ENCODE measurements at regions not wholly inside any gene's neighbourhood (a gene's known extent, or its start where the extent isn't known, plus 50 kb on each side); places are given as distances from the start of the nearest gene placed in this dataset.
"Not testable (repeated sequence)": the region's sequence is repeated elsewhere in the genome, so short reads cannot be mapped to it uniquely, and the experiment has no call there.

DNA sequence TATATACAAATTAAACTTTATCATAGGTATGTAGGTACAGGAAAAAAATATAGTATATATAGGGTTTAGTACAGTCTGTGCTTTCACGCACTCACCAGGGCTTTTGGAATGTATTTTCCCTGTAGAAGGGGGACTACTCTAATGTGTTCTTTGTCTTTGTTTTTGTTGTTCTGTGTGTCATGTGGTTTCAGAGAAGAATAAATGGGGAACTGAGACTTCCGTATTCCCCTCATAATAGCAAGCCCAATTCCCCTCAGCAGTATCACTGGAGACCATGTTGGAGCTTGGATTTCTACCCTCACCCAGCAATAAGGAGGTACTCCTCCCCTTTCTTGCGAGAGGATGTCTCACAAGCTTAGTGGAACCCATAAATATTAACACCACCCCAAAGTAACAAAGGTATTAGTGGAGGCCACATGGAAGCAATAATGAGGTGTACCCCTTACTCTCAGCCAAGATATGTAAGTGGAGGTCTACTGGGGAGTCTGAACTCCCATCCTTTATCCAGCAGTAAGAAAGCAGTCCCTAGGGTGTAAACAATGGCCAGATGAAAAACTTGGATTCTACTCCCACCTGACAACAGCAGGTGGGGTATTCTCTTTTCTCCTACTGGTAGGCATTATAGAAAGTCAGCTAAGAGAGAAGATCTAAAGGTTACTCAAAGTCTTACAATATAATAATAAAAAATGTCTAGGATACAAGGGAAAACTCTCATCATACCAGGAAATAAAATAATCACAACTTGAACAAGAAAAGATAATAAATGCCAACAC lies 805.4 kb upstream of the GALNTL6 start:
- no peak for DNase-seq (ENCODE audit: low read depth in 2 of 3, low spot score in 1 of 3)

DNA sequence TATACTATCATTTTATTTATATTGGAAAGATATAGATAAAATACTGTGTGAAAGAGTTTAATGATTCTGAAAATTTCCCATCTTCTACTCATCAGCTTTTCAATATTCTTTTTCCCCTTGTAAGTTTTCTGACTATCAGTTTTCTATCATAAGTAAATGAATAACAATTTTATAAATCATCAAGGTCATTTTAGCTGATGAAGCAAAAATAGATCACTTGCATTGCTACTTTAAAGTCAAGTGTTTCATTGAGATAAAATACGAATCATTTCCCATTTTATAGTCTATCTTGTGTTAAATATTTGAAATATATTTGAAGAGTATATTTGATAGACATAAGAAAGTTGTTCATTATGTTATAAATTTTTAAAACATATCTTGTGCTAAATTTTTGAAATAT lies 811.0 kb upstream of the GALNTL6 start:
- DNase-seq (ENCODE audit: low read depth in 2 of 3, low spot score in 1 of 3): no peak

DNA sequence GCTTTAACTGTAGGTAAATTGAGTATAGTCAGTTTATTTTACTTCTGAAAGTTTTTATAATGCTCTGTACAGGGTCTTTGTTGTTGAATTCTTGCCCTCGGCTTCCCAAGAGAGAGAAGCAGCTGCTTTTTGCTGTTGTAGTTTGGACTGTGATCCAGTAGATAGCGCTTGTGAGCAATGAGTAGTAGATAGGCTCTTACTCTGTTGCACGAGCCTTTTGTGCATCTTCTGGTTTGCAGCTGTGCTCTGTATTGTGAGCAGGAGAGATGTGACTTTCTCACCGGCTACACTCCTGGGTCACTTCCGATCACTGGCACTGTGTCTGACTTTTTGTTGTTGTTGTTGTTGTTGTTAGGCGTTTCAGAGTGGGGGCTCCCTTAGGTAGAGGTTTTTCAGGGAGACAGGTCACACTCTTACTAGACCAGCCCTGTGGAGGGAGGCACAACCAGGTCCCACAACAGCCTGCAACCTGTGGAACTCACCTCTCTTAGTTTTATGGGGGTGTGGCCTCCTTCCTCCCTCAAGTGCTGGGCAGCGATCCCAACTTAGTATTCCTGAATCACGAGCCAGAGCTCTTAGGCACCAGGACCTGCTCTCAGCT lies 822.1 kb upstream of the GALNTL6 start:
- DNase-seq (ENCODE audit: low read depth in 2 of 3, low spot score in 1 of 3): no peak

DNA sequence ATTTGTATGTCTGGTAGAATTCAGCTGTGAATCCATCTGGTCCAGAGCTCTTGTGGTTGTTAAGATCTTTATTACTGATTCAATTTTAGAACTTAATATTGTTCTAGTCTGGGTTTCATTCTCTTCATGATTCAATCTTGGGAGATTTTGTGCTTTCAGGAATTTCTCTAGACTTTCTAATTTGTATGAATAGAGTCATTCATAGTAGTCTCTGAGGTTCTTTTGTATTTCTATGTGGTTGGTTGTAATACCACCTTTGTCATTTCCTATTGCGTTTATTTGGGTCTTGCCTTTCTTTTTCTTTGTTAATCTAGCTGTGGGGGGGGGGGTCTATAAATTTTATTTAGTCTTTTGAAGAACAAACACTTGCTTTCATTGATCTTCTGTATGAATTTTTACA lies 824.8 kb upstream of the GALNTL6 start:
- DNase-seq (ENCODE audit: low read depth in 2 of 3, low spot score in 1 of 3): no peak

DNA sequence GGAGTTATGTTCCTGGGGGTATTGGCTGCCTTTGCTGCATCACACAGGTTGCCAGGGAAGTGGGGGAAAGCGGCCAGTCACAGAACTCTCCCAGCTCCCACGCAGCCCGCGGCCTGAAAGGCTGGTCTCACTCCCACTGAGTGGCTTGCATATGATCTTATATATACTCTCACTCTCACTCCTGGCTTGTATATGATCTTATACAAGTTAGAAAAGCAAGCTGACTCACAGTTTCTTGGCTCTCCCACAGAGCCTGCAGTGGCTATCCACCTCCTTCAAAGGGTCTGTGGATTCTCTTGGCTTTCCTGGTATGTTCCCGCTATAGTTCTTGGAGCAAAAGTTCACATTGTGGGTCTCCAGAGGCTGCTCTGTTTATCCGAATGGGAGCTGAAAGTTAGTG lies 833.5 kb upstream of the GALNTL6 start:
- no peak for DNase-seq (ENCODE audit: low read depth in 2 of 3, low spot score in 1 of 3)

DNA sequence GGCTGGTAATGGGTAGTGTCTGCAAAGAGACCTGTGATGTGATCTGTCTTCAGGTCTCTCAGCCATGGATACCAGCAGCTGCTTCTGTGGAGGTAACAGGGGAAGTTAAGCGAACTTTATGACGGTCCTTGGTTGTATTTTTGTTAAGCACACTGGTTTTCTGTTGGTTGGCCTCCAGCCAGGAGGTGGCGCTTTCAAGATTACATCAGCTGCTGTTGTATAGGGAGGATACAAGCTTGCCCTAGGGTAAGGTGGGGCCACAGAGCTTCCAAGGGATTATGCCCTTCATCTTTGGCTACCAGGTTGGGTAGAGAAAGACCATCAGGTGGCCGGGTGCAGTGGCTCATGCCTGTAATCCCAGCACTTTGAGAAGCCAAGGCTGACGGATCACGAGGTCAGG lies 834.2 kb upstream of the GALNTL6 start:
- no peak for DNase-seq (ENCODE audit: low read depth in 2 of 3, low spot score in 1 of 3)

DNA sequence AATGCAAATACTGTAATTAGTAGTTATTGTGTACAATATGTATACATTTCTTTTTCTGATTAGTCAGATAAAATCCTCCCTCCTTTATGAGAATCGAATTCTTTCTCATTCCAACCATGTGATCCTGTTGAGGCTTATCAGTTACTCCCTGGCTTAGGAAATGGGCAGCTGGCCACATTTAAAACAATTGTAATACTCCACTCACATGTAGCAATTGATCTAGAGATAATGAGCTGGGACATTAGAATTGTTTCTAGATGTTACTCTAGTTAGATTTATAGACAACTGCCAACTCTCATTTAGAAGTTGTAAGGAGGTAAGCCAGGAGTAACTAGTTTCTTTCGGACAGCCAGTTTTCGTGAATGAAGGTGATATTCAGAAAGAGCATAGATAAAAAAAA lies 859.3 kb upstream of the AADAT start:
- no peak for DNase-seq (ENCODE audit: low read depth in 2 of 3, low spot score in 1 of 3)

DNA sequence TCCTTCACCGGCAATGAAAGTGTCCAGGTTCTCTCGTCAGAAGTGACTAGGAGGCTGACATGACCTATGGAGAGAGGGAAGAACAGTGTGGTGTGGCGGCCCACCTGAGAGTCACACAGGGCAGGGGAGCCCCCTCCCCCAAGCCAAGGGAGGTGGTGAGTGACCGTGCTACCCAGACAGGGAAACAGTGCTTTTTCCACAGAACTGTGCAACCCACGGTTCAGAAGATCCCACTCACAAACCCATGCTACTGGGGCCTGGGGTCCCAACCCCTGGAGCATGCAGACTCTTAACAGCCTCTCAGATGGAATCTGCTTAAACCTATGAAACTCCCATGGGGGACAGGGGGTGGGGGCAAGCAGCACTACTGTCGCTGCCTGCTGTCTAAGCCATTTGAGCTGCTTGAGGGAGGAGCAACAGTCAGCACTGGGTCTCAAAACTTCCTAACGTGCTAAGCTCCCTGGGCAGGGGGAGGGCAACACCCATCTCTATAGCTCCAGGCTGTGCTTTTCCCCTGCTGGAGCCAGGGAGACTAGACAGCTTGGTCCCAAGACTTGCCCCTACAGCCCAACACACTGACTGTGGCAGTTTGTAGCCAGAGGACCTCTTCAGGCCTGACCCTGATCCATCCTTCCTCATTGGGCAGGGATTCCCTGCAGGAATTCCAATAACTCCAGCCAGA lies 850.4 kb upstream of the AADAT start:
- DNase-seq (ENCODE audit: low read depth in 2 of 3, low spot score in 1 of 3): no peak

DNA sequence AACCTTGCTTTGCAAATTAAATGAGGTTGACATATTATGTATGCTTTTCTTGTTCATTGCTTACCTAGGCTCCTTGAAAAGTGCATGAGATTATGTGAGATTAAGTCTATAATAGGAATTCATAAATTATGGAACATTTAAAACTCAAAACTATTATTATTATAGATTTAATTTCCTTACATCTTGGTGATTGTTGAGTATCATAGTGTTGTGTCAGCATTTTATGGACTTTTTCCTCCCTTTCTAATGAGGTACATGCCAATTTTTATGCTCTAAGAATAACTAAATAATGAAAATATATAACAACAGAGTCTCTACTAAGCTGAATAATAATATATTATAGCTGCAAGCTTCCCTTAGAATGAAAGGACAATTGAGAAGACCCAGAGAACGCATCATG lies 848.8 kb upstream of the AADAT start:
- DNase-seq (ENCODE audit: low read depth in 2 of 3, low spot score in 1 of 3): no peak

DNA sequence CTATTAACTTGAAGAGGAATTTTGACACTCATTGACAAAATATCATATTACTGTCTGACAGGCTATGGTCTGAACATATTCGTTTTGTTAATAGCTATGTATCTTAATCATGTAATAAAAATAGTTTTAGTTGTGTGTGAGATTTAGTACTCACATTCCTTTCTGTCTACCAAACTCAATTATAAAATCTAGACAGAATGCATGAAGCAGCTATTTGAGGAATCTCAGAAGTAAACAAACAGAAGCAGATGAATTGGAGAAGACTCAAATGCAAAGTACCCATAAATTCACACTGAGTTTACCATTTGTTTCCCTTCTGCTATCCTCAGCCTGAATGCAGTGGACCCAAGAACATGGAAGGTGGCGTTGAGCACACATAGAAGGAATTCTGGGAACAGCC lies 841.6 kb upstream of the AADAT start:
- DNase-seq (ENCODE audit: low read depth in 2 of 3, low spot score in 1 of 3): no peak

DNA sequence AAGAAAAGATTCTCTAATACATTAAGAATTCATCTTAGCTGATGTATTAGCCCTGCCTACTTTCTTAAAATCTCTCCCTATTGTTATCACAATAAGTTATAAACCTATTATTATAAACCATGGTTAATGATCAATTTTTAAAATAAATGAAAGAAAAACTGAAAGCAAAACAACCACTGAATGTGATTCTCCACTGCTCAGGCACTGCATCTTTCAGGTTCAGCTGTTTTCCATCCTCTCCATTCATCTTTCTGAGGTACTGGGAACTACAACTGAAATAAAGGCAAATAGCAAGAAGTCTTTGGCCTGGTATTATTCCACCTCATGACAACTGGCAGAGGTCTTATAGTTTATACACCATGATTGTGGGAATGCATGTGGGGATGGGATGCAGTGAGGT lies 798.9 kb upstream of the AADAT start:
- DNase-seq (ENCODE audit: low read depth in 2 of 3, low spot score in 1 of 3): no peak

DNA sequence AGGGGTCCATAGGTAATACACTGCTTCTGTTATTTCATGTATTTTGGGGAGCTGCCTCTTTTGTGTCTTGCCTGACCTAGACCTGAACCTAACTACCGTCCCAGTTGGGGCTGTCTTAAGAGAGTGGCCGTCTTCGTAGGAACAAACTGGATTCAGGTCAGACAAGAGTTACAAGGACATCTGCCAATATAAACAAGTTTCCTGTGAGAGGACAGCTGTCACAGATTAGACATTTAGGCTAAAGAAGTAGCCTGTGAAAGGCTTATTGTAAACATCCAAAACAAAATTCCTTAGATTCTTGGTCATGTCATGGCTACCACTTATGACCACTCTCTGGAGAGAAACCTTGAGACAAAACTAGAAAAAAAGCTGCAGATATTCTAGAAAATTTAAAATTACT lies 797.6 kb upstream of the AADAT start:
- no peak for DNase-seq (ENCODE audit: low read depth in 2 of 3, low spot score in 1 of 3)

DNA sequence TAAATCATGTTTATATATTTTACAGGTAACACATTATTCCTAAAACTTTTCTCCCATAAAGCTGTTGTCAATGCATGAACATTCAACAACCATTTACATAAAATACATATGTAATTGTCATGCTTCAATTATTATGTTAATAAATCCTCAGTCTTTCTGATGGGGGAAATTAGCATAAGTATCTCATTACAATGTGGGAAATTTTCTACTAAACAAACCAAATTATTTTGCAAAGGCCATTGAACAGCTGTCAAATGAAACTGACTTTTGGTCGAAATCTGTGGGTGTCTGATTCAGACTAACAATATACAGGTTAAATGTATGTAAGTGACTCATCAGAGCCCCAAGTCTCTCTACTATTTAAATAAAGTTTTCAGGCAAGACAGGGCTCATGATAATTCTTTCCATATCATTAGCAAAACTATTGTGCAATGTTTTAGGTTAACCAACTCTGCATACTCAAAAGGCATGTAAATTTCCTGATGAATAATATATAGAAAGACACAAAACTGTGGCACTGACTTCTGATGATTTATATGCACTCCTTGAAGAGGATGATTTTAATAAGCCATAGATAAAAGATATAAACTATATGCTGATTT lies 795.3 kb upstream of the AADAT start:
- DNase-seq (ENCODE audit: low read depth in 2 of 3, low spot score in 1 of 3): no peak

DNA sequence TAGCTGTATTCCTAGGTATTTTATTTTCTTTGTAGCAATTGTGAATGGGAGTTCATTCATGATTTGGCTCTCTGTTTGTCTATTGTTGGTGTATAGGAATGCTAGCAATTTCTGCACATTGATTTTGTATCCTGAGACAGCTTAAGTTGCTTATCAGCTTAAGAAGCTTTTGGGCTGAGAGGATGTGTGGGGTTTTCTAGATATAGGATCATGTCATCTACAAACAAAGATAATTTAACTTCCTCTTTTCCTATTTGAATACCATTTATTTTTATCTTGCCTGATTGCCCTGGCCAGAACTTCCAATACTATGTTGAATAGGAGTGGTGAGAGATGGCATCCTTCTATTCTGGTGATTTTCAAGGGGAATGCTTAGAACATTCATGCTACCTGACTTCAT lies 791.9 kb upstream of the AADAT start:
- DNase-seq (ENCODE audit: low read depth in 2 of 3, low spot score in 1 of 3): not testable (repeated sequence)

DNA sequence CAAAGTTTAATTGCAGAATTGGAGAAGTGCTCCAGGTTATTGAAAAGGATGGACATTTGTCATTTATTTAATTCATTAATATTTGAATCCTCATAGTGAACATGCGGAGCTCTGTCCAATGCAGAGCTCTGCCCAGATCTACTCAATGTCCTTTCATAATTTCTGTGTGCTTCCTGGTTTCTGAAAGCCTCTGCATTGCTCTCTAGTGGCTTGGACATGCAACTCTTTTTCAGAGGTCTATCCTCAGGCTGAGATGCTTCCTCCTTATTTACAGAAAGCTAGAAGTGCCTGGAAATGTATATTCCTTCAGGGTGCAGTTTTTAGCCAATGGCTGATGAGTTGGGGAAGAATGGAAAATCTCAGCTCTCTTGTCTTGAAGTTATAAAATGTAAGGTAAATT lies 786.1 kb upstream of the AADAT start:
- DNase-seq (ENCODE audit: low read depth in 2 of 3, low spot score in 1 of 3): no peak

DNA sequence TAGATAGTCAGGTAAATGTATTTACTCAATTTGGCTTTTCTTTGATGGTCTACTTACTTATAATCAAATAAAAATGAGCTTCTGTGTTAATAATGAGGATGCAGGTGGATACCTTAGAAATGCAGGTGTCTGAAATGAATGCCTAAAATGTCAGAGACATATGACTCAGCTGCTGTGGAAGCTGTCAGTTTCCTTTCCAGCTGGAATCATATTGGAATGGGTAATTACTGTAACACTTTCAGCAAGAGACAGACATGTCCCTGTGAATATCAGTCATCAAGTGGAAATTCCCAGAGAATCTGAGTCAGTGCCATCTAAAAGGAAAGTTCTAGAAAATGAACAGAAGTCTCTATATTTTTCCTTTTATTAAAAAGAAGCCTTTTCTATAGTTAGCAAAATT lies 783.0 kb upstream of the AADAT start:
- DNase-seq (ENCODE audit: low read depth in 2 of 3, low spot score in 1 of 3): no peak

DNA sequence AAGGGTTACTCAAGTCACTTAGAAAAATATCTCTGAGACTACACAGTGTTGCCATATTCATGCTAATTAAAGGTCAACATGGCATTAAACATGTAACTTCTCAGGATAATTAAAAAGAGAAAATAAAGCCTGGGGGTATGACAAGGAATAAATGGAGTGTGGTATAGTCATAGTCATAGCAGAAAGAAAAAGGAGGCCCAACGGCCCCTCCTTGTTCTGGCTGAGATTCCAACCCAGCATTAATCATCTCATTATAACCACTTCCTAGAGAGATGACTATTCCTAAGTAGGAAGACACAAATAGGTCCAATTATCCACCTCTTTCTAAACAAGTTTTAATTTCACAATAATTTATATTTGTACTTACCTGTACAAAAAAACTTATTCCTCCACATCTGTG lies 778.4 kb upstream of the AADAT start:
- no peak for DNase-seq (ENCODE audit: low read depth in 2 of 3, low spot score in 1 of 3)

DNA sequence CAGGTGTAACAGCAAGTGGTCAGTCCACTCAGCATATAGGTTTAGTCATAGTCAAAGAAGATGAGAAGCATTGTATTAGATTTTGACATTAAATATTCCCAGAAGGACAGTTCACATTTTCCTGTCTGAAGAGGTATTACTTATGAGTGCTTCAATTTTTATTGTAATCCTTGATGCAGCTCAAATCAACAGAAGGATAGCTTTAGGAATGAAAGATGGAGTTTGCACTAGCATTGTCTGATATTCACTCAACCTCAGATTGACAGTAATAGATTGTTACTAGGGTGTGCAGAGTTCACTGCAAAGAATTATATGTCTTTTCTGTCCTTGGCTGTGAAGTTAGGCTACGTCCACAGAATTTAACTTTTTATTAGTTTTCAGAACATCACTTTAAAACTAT lies 764.3 kb upstream of the AADAT start:
- no peak for DNase-seq (ENCODE audit: low read depth in 2 of 3, low spot score in 1 of 3)

DNA sequence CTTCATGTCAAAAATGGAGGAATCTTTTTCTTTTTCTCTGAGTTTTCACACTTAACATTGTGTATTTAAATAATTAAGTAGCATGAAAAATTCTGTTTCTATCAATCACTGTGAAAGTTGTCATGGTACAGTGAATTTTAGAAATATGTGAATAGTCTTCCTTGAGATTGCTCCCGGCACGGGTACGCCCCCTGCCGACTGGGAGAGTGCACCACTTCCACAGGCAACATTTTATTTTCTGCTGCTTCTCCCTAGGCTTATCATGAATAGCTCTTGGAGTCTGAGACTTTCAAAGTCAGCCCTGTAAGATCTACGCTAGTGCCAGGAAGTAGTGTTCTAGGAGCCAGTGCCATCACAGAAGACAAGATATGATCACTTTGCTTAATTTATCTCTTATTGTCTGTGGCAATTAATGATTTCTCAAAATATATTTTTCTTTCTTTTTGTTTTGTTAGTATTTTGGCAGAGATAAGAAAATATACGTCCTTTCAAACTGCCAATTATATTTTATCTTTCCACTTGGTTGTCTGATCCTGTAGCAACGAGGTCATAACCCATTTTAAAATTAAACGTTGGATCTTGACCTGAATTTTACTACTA lies 763.8 kb upstream of the AADAT start:
- DNase-seq (ENCODE audit: low read depth in 2 of 3, low spot score in 1 of 3): peak in 2 of 3 donors; percentile 0 to 11

DNA sequence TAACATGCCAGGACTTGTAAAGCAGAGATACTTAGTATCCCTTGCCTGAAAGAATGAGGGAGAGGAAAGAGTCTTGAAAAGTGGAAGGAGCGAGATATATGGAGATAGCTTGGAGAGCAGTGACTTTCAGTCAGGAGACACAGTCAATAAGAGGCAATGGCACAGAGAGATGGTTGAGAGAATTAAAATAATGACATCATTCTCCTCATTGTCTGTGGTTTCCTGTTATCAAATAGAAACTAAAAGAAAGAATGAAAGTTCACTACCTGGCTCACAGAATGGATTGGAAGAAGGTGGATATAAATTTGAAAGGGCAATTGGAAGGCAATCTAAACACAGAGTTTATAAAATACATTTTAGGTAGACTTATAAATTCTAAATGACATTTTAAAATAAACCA lies 760.2 kb upstream of the AADAT start:
- DNase-seq (ENCODE audit: low read depth in 2 of 3, low spot score in 1 of 3): no peak

DNA sequence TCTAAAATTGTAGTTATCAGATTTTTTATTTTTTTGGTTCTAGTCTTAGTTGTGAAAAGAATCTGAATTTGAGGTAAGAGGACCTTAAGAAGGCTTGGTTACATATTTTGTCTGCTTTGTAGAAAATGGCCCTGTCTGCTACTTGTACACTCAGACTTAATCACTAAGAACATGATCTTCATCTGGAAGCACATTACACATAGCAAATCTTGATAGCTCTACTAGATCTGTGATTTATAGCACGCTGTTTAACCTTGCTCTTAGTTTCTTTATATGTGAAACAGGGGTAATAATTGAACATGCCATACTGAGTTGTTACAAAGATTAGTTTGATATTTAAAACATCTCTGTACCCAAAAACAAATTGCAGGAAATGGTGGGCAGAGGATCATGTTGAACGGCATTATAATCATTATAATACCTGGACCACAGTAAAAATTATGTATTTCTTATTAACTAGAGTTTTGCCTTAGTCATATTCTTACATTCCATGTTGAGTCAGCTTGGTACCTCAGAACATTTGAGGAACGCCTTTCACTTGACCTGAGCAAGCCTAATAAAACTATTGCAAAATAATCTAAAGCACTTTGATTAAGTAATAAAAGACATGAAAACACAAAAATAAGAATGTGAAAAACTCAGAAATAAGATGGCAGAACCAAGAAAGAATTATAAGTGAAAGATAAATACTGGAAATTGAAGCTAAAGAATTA lies 738.0 kb upstream of the AADAT start:
- no peak for DNase-seq (ENCODE audit: low read depth in 2 of 3, low spot score in 1 of 3)
